Astrocyte of the cerebellum (primary cell): ENCODE measurements at regions not wholly inside any gene's neighbourhood (a gene's known extent, or its start where the extent isn't known, plus 50 kb on each side); places are given as distances from the start of the nearest gene placed in this dataset.

Source experiments
- DNase-seq: peaks from one replicate; pipeline ENCODE4 v3.0.0-alpha.2; 2011; ENCODE audit warnings: low read depth
- H3K4me3 ChIP-seq: 2 replicates; pipeline ENCODE4 v1.5.1; 2011; ENCODE audit warnings: mild to moderate bottlenecking, low read depth, low read length, moderate library complexity
- in situ Hi-C: cut with HindIII; loops from 2 replicates; pipeline ENCODE4 v1.10.0; 2017; ENCODE audit warnings: low sequenced_read_pairs
- TF ChIP-seq, protein P1 (sequence below): IDR thresholded peaks from 2 replicates; pipeline ENCODE4 v1.5.1; 2012; ENCODE audit warnings: low read length, low read depth, moderate library complexity, mild to moderate bottlenecking; ENCODE audit errors: missing control alignments

DNA sequence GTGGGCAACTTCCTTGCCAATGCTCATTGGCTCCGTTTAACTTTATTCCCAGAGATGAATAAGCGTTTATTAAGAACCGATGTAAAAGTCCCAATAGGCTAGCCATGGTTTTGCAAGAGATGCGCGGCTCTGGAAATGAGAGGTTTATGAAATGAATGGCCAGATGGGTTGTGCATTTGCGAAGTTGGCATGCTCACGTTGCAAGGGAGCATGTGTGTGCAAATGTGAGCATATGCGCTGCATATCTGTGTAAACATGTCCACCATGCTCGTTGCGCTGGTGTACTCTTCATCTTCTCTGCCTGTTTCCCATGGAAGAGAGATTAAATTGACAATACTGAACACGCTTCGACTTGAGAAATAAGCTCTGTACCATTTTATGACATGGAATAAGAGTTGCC lies 848.6 kb upstream of the RBFOX1 start:
- in situ Hi-C loops, result no loop called here
- DNase-seq, result no peak
- TF ChIP-seq, protein P1, sequence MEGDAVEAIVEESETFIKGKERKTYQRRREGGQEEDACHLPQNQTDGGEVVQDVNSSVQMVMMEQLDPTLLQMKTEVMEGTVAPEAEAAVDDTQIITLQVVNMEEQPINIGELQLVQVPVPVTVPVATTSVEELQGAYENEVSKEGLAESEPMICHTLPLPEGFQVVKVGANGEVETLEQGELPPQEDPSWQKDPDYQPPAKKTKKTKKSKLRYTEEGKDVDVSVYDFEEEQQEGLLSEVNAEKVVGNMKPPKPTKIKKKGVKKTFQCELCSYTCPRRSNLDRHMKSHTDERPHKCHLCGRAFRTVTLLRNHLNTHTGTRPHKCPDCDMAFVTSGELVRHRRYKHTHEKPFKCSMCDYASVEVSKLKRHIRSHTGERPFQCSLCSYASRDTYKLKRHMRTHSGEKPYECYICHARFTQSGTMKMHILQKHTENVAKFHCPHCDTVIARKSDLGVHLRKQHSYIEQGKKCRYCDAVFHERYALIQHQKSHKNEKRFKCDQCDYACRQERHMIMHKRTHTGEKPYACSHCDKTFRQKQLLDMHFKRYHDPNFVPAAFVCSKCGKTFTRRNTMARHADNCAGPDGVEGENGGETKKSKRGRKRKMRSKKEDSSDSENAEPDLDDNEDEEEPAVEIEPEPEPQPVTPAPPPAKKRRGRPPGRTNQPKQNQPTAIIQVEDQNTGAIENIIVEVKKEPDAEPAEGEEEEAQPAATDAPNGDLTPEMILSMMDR, result no peak
- H3K4me3 ChIP-seq, result no peak overlapping the region

DNA sequence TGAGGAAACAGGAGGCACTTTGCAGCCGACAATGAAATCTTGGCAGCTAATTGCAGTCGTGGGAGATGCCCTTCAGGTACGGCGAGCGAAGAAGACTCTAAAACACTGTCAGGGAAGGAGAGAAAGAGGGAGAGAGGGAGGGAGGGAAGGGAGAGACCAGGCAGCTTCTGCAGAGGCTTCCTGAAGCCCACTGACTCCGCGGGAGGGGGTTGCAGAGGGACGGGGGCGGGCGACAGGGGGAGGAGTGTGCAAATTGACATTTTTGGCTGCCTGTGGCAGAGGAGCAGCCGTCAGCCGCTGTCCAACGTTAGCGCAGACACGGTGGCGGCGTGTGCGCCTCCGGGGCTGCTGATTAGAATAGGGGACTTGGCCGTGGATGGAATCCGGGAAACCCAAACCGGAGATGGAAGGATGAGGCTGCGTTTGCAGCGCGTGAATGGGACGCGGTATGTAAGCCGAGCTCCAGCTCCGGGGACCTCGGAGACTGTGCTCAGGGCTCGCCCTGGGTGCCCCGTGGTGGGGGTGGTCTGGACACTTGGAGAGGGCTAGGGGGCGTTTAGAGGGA lies 849.1 kb upstream of the RBFOX1 start:
- DNase-seq, result no peak
- TF ChIP-seq, protein P1, result no peak
- H3K4me3 ChIP-seq, result no peak overlapping the region
- in situ Hi-C loops, result no loop called here

- H3K4me3 ChIP-seq, result no peak overlapping the region
- TF ChIP-seq, protein P1, result no peak
- in situ Hi-C loops, result no loop called here
- no peak for DNase-seq
Observed at GRCh38 chr16:6482696-6483468, 849.8 kb upstream of the RBFOX1 start.

DNA sequence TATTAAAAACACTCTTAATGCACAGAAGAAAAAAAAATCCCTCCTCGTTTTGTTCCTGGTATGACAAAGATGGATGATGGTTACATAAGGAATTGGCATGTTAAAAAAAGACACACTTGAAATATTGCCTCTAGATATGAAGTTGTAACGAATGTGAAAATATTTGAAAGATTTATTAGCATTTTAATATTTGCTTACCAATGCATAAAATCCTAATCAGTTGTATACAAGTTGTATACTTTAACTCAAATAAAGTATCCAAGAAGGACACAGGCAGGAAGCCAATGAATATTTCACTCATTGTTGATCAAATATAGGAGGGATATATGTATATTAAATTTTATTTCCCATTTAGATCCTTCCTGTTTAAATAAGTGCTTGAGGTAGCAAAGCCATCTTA lies 850.8 kb upstream of the RBFOX1 start:
- no peak for DNase-seq
- H3K4me3 ChIP-seq, result no peak overlapping the region
- TF ChIP-seq, protein P1, result no peak
- in situ Hi-C loops, result no loop called here

DNA sequence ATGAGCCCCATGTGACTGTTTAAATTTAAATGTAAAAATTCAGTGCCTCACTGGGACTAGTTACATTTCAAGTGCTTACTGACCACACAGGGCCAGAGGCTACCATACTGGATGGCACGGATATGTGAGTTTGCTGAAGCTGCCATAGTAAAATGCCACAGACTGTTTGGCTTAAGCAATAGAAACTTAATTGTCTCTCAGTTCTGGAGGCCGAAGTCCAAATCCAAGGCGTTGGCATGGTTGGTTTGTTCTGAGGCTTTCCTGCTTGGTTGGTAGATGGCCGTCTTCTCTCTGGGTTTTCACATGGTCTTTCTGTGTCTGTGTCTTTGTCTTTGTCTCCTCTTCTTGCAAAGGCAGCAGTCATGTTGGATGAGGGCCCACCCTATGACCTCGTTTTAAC lies 878.9 kb upstream of the RBFOX1 start:
- no peak overlapping the region for H3K4me3 ChIP-seq
- in situ Hi-C loops, result no loop called here
- TF ChIP-seq, protein P1, result no peak
- no peak for DNase-seq

DNA sequence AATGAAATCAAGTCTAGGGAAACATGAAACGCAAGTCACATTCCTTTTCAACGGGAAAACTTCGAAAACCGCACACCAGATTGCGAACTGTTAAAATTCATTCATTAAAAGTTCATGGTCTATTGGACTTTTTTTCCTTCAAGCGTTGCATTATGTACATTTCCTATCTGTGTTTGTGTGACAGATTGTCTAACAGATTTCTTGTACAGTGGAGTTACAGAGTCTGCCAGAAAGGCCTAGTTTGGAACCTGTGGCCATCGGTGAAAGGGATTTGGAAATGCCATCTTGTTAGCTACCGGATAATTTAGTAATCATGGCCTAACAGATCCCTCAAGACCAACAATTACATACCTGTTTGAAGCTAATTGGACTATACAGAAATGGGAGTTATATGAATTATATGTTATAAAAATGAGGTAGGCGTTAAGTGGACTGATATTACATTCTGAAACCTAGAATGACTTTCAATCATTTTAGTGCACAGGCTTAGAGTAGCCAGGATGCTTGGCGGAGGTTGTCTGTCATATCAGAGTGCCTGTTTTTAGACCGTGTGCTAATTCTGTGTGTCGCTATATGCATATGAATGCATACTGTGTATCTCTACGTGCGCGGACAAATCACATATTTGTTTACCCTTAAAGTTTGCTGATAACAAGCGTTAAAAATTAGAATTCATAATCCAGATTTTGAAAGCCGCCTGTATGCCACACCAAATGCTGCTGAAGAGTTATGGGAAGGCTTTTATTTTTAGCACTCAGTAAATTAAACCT lies 885.4 kb upstream of the RBFOX1 start:
- no peak overlapping the region for H3K4me3 ChIP-seq
- TF ChIP-seq, protein P1, result no peak
- no peak for DNase-seq
- in situ Hi-C loops, result no loop called here
